Fibroblast of lung (primary cell): ENCODE measurements at regions not wholly inside any gene's neighbourhood (a gene's known extent, or its start where the extent isn't known, plus 50 kb on each side); places are given as distances from the start of the nearest gene placed in this dataset.
A peak's percentile ranks its signal among the peaks of the same experiment; 100 is the strongest.

Experiments
- DNase-seq, 2 donors: peaks; one replicate each; pipeline versions ENCODE4 v3.0.0 to v3.0.0-alpha.2; 2010; ENCODE audit warnings: low read depth in 2 of 2
- H2AFZ ChIP-seq: 2 replicates; pipeline ENCODE4 v1.5.1; 2012; ENCODE audit warnings: low read length, control low read depth, inconsistent platforms
- H3K27ac ChIP-seq: 2 replicates; pipeline ENCODE4 v1.5.1; 2011; ENCODE audit warnings: low read length, control low read depth; ENCODE audit not compliant: insufficient read depth
- H3K27me3 ChIP-seq: 2 replicates; pipeline ENCODE4 v1.5.1; 2011; ENCODE audit warnings: mild to moderate bottlenecking, low read length; ENCODE audit not compliant: control insufficient read depth, insufficient read depth
- H3K36me3 ChIP-seq: 2 replicates; pipeline ENCODE4 v1.5.1; 2011; ENCODE audit warnings: low read length; ENCODE audit not compliant: control insufficient read depth, insufficient read depth
- H3K4me1 ChIP-seq: 2 replicates; pipeline ENCODE4 v1.5.1; 2011; ENCODE audit warnings: low read length; ENCODE audit not compliant: control insufficient read depth, insufficient read depth; ENCODE audit errors: extremely low read depth
- H3K4me2 ChIP-seq: 2 replicates; pipeline ENCODE4 v1.5.1; 2011; ENCODE audit warnings: low read length, control low read depth; ENCODE audit not compliant: insufficient read depth; ENCODE audit errors: extremely low read depth
- H3K4me3 ChIP-seq, 4 experiments: fragments of 200-600 bp in 1 of 4; sonication (generic) in 1 of 4; replicated peaks in 1 of 4; 2 replicates each; pipeline ENCODE4 v1.5.1; 2011 to 2016; ENCODE audit warnings: low read length in 4 of 4, low read depth in 3 of 4, mild to moderate bottlenecking in 3 of 4, control low read depth in 2 of 4, inconsistent platforms in 1 of 4, mixed read lengths in 1 of 4; ENCODE audit not compliant: insufficient read depth in 1 of 4; ENCODE audit errors: control extremely low read depth in 1 of 4
- H3K79me2 ChIP-seq: 2 replicates; pipeline ENCODE4 v1.5.1; 2012; ENCODE audit warnings: mild to moderate bottlenecking, low read length, inconsistent platforms; ENCODE audit not compliant: control insufficient read depth, insufficient read depth
- H3K9ac ChIP-seq: 2 replicates; pipeline ENCODE4 v1.5.1; 2011; ENCODE audit warnings: mild to moderate bottlenecking, low read length, control low read depth; ENCODE audit not compliant: insufficient read depth
- H3K9me3 ChIP-seq: 2 replicates; pipeline ENCODE4 v1.5.1; 2012; ENCODE audit warnings: low read depth, low read length; ENCODE audit not compliant: control insufficient read depth, insufficient read depth
- H4K20me1 ChIP-seq: 2 replicates; pipeline ENCODE4 v1.5.1; 2011; ENCODE audit warnings: low read length; ENCODE audit not compliant: control insufficient read depth, insufficient read depth; ENCODE audit errors: extremely low read depth
- CTCF ChIP-seq, 2 donors: IDR thresholded peaks in 1 of 2; conservative IDR thresholded peaks in 1 of 2; 1 replicate in 1 of 2; 2 replicates in 1 of 2; pipeline ENCODE4 v1.5.1; 2011 to 2012; ENCODE audit warnings: low read length in 2 of 2, control low read depth in 1 of 2, inconsistent platforms in 1 of 2, low read depth in 1 of 2, mild to moderate bottlenecking in 1 of 2
- EZH2 ChIP-seq: IDR thresholded peaks from 2 replicates; pipeline ENCODE4 v1.5.1; 2012; ENCODE audit warnings: low read length, control low read depth, mild to moderate bottlenecking; ENCODE audit errors: missing control alignments

GRCh38 chr7:46160861-46161260, 239.8 kb upstream of the IGFBP3 start:
- no peaks in the 10 kb centered on the region for H3K36me3 ChIP-seq
- no peak overlapping the region for H3K9ac ChIP-seq
- no peaks in the 10 kb centered on the region for H3K4me1 ChIP-seq
- no peak overlapping the region for H2AFZ ChIP-seq
- H3K79me2 ChIP-seq = no peaks in the 10 kb centered on the region
- no peak overlapping the region for H3K4me3 ChIP-seq
- H3K4me2 ChIP-seq = no peak overlapping the region
- no peaks in the 10 kb centered on the region for H3K9me3 ChIP-seq
- peak in 1 of 2 donors; percentile 65 for DNase-seq
- TF ChIP-seq EZH2 (no peak), CTCF (conservative IDR thresholded peaks at IDR 0.05 in 1 of 2, IDR thresholded peaks at IDR 0.05 in 1 of 2; ENCODE audit: low read depth in 1 of 2, low read length in 2 of 2) (no peak)
- H4K20me1 ChIP-seq = no peaks in the 10 kb centered on the region
- H3K27ac ChIP-seq = no peak overlapping the region
- no peaks in the 10 kb centered on the region for H3K27me3 ChIP-seq

- Histone ChIP-seq H3K4me2 (no peak overlapping the region), H3K4me1 (no peaks in the 10 kb centered on the region), H3K9me3 (no peaks in the 10 kb centered on the region)
Measured at GRCh38 chr7:46157931-46158330, 236.9 kb upstream of the IGFBP3 start.

GRCh38 chr7:46157404-46157803, 236.3 kb upstream of the IGFBP3 start:
- no peak overlapping the region for H3K4me2 ChIP-seq
- no peaks in the 10 kb centered on the region for H3K36me3 ChIP-seq
- no peaks in the 10 kb centered on the region for H3K79me2 ChIP-seq
- H3K9me3 ChIP-seq = no peaks in the 10 kb centered on the region
- DNase-seq = no peak
- no peak overlapping the region for H2AFZ ChIP-seq
- H3K27ac ChIP-seq = no peak overlapping the region
- no peaks in the 10 kb centered on the region for H4K20me1 ChIP-seq
- no peak overlapping the region for H3K4me3 ChIP-seq
- no peak overlapping the region for H3K9ac ChIP-seq
- H3K4me1 ChIP-seq = no peaks in the 10 kb centered on the region
- no peaks in the 10 kb centered on the region for H3K27me3 ChIP-seq
- TF ChIP-seq CTCF (conservative IDR thresholded peaks at IDR 0.05 in 1 of 2, IDR thresholded peaks at IDR 0.05 in 1 of 2; ENCODE audit: low read depth in 1 of 2, low read length in 2 of 2) (no peak), EZH2 (no peak)

More at GRCh38 chr7:46157931-46158330, 236.9 kb upstream of the IGFBP3 start:
- Histone ChIP-seq H3K36me3 (no peaks in the 10 kb centered on the region), H3K9ac (no peak overlapping the region), H3K27ac (no peak overlapping the region), H2AFZ (no peak overlapping the region), H3K4me3 (no peak overlapping the region), H3K79me2 (no peaks in the 10 kb centered on the region), H4K20me1 (no peaks in the 10 kb centered on the region), H3K27me3 (no peaks in the 10 kb centered on the region)
- TF ChIP-seq EZH2 = no peak
- TF ChIP-seq CTCF (conservative IDR thresholded peaks at IDR 0.05 in 1 of 2, IDR thresholded peaks at IDR 0.05 in 1 of 2; ENCODE audit: low read depth in 1 of 2, low read length in 2 of 2) = no peak
- DNase-seq = no peak
